HCT116 (cell line): ENCODE measurements at regions not wholly inside any gene's neighbourhood (a gene's known extent, or its start where the extent isn't known, plus 50 kb on each side); places are given as distances from the start of the nearest gene placed in this dataset.

Source experiments
- ATAC-seq: fragments of 200-7000 bp; cut with Tn5 transposase; 2 replicates; pipeline ENCODE4 v1.9.1; 2020; ENCODE audit warnings: mild to moderate bottlenecking, moderate library complexity
- BruUV-seq: library from RNA; stranded (reverse); fragments of 400-500 nt; replicated peaks from 2 replicates; lab custom pipeline; 2021; lab: Mats Ljungman, UMichigan
- CTCF ChIA-PET: fragments of 300-600 bp; sonication (Branson Sonifier 250); formaldehyde crosslinking; loops from one replicate; lab custom pipeline; 2021; ENCODE audit warnings: antibody characterized with exemption; lab: Charles Lee
- POLR2A ChIA-PET: fragments of 300-600, 350-600 bp; sonication (Branson Sonifier 250); formaldehyde crosslinking; loops from one replicate; lab custom pipeline; 2021; ENCODE audit warnings: antibody characterized with exemption; lab: Charles Lee
- RAD21 ChIA-PET, 2 experiments: fragments of 300-600 bp; sonication (Branson Sonifier 250); formaldehyde crosslinking; loops; one replicate each; lab custom pipeline; 2023; ENCODE audit warnings: low total read pairs in 2 of 2; ENCODE audit not compliant: uncharacterized antibody in 2 of 2, unreplicated experiment in 2 of 2, low non-redundant PET in 1 of 2; lab: Charles Lee
- DNase-seq: peaks from one replicate; pipeline ENCODE4 v3.0.0-alpha.2; 2010; ENCODE audit warnings: low read depth, low spot score
- H2AFZ ChIP-seq: fragments of 200-600 bp; shearing (Covaris generic), sonication (generic); 2 replicates; pipeline ENCODE4 v1.6.1; 2017; ENCODE audit warnings: low read depth, mixed run types, mixed read lengths, antibody characterized with exemption, low read length; ENCODE audit not compliant: poor library complexity, severe bottlenecking
- H3K27ac ChIP-seq: 2 replicates; pipeline ENCODE4 v1.5.1; 2012; ENCODE audit warnings: low read depth, low read length
- H3K27me3 ChIP-seq: fragments of 200-600 bp; sonication (generic); 2 replicates; pipeline ENCODE4 v1.6.1; 2016; ENCODE audit warnings: mixed run types, low read length, mixed read lengths; ENCODE audit not compliant: insufficient read depth
- H3K36me3 ChIP-seq, 2 experiments: fragments of 200-500 bp in 1 of 2; fragments of 200-600 bp in 1 of 2; sonication (Bioruptor generic) in 1 of 2; sonication (generic) in 1 of 2; 2 replicates each; pipeline versions ENCODE4 v1.5.1 to v1.6.1; 2014 to 2016; ENCODE audit warnings: low read length in 2 of 2, inconsistent platforms in 1 of 2, mixed read lengths in 1 of 2, mixed run types in 1 of 2; ENCODE audit not compliant: insufficient read depth in 2 of 2, control insufficient read depth in 1 of 2
- H3K4me1 ChIP-seq, 2 experiments: fragments of 200-600 bp in 1 of 2; sonication (generic) in 1 of 2; 2 replicates each; pipeline versions ENCODE4 v1.5.1 to v1.6.1; 2012 to 2017; ENCODE audit warnings: low read length in 2 of 2, inconsistent platforms in 1 of 2, mild to moderate bottlenecking in 1 of 2, mixed read lengths in 1 of 2, mixed run types in 1 of 2, moderate library complexity in 1 of 2; ENCODE audit not compliant: insufficient read depth in 2 of 2, control insufficient read depth in 1 of 2
- H3K4me2 ChIP-seq: fragments of 200-600 bp; sonication (generic); 2 replicates; pipeline ENCODE4 v1.6.1; 2017; ENCODE audit warnings: mixed run types, low read length, mixed read lengths
- H3K4me3 ChIP-seq, 2 experiments: fragments of 200-600 bp in 1 of 2; sonication (generic) in 1 of 2; replicated peaks in 1 of 2; 2 replicates each; pipeline ENCODE4 v1.5.1; 2011 to 2016; ENCODE audit warnings: low read length in 2 of 2, control low read depth in 1 of 2, low read depth in 1 of 2, mild to moderate bottlenecking in 1 of 2, mixed read lengths in 1 of 2, mixed run types in 1 of 2
- H3K79me2 ChIP-seq: fragments of 200-600 bp; sonication (generic); 2 replicates; pipeline ENCODE4 v1.6.1; 2017; ENCODE audit warnings: mild to moderate bottlenecking, mixed run types, low read length, moderate library complexity, mixed read lengths; ENCODE audit not compliant: insufficient read depth
- H3K9ac ChIP-seq: fragments of 200-600 bp; sonication (generic); 2 replicates; pipeline ENCODE4 v1.6.1; 2016; ENCODE audit warnings: low read length, mixed read lengths
- H3K9me2 ChIP-seq: fragments of 200-600 bp; sonication (generic), shearing (Covaris generic); 2 replicates; pipeline ENCODE4 v1.6.1; 2017; ENCODE audit warnings: mixed run types, mild to moderate bottlenecking, moderate library complexity; ENCODE audit not compliant: insufficient read depth
- H3K9me3 ChIP-seq, 2 experiments: fragments of 200-500 bp in 1 of 2; fragments of 200-600 bp in 1 of 2; sonication (Bioruptor generic) in 1 of 2; sonication (generic) in 1 of 2; 2 replicates each; pipeline ENCODE4 v1.6.1; 2014 to 2017; ENCODE audit warnings: low read length in 2 of 2, mixed read lengths in 2 of 2, inconsistent platforms in 1 of 2, low read depth in 1 of 2, mild to moderate bottlenecking in 1 of 2, mixed run types in 1 of 2, moderate library complexity in 1 of 2; ENCODE audit not compliant: control insufficient read depth in 1 of 2, insufficient read depth in 1 of 2
- H4K20me1 ChIP-seq: fragments of 200-600 bp; sonication (generic), shearing (Covaris generic); 2 replicates; pipeline ENCODE4 v1.6.1; 2017; ENCODE audit warnings: mixed run types, mild to moderate bottlenecking, moderate library complexity; ENCODE audit not compliant: insufficient read depth
- CBX3 ChIP-seq: IDR thresholded peaks from 2 replicates; pipeline ENCODE4 v1.6.1; 2012; ENCODE audit warnings: low read depth
- CEBPB ChIP-seq: IDR thresholded peaks from 2 replicates; pipeline ENCODE4 v1.6.1; 2012; ENCODE audit warnings: low read depth
- EGR1 ChIP-seq: IDR thresholded peaks from 2 replicates; pipeline ENCODE4 v1.6.1; 2012; ENCODE audit warnings: low read depth
- EZH2 ChIP-seq: fragments of 200-600 bp; sonication (generic); IDR thresholded peaks from 2 replicates; pipeline ENCODE4 v1.6.1; 2017; ENCODE audit warnings: antibody characterized with exemption, mixed run types
- EZH2phosphoT487 ChIP-seq: fragments of 200-600 bp; IDR thresholded peaks from 2 replicates; pipeline ENCODE4 v1.6.1; 2018; ENCODE audit warnings: antibody characterized with exemption, borderline replicate concordance
- POLR2AphosphoS5 ChIP-seq: IDR thresholded peaks from 2 replicates; pipeline ENCODE4 v1.6.1; 2011; ENCODE audit warnings: mild to moderate bottlenecking, low read depth, low read length, moderate library complexity
- RAD21 ChIP-seq: IDR thresholded peaks from 2 replicates; pipeline ENCODE4 v1.6.1; 2012; ENCODE audit warnings: low read depth, mild to moderate bottlenecking
- YY1 ChIP-seq: IDR thresholded peaks from 2 replicates; pipeline ENCODE4 v1.6.1; 2011; ENCODE audit warnings: low read length, low read depth, moderate library complexity, mild to moderate bottlenecking; ENCODE audit not compliant: insufficient replicate concordance; ENCODE audit errors: extremely low read depth
- ZFX ChIP-seq: fragments of 450-650 bp; IDR thresholded peaks from 2 replicates; pipeline ENCODE4 v1.6.1; 2017
- ZNF274 ChIP-seq: fragments of 200-500 bp; sonication (Bioruptor generic); IDR thresholded peaks from 2 replicates; pipeline ENCODE4 v1.6.1; 2014; ENCODE audit warnings: mild to moderate bottlenecking, low read depth, low read length, inconsistent platforms
- intact Hi-C: fragments of 100-400 bp; cut with micrococcal nuclease; formaldehyde crosslinking; loops from 2 replicates; pipeline ENCODE4 v1.10.0; 2022
- TF ChIP-seq, protein P1 (sequence below), 3 experiments: fragments of 200-600 bp in 1 of 3; sonication (generic) in 1 of 3; IDR thresholded peaks in 2 of 3; conservative IDR thresholded peaks in 1 of 3; 2 replicates each; pipeline ENCODE4 v1.5.1; 2012 to 2017; ENCODE audit warnings: low read depth in 2 of 3, low read length in 2 of 3, antibody characterized with exemption in 1 of 3, borderline replicate concordance in 1 of 3, control low read depth in 1 of 3, mild to moderate bottlenecking in 1 of 3, mixed read lengths in 1 of 3, mixed run types in 1 of 3, moderate library complexity in 1 of 3; ENCODE audit not compliant: insufficient read depth in 1 of 3

DNA sequence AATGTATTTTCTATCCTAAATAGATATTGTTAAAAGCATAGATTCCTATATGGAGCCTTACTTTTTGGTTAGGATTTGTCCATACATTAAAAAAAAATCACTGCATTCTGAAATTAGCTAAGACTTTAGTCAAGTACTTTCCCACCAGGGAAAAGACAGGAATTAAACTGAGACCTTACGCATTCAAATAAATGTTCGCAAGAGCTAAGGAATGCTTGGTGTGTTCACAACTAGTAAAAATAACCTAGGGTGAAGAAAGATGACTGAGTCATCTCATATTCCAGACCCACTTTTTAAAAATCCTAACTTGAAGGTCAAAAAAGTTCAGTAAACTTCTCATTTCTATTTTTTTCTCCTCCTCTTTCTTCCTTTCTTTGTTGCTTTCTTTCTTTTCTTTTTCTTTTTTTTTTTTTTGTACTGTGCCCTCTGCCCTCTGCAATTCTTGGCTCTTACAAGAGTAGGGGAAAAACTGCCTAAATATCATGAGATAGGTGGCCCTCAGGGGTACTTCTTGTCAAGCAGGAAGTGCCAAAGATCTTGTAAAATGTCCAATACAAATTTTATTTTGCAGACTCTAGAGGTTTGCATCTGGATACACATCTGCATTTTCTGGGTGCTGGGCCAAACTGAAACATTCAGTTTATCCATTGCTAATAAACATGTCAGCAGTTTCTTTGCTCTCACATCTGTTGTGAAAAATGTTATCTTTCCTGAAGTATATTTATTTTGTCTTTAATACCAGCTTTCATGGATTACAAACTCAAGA is 121.4 kb upstream of the GORAB start:
- POLR2A ChIA-PET, result no interaction called here
- no peaks in the 10 kb centered on the region for H3K4me1 ChIP-seq
- no peaks in the 10 kb centered on the region for H3K27me3 ChIP-seq
- H3K27ac ChIP-seq, result no peak overlapping the region
- TF ChIP-seq CEBPB, result no peak
- no peak for TF ChIP-seq EZH2phosphoT487
- no peak for TF ChIP-seq EGR1
- TF ChIP-seq EZH2, result no peak
- no peak for TF ChIP-seq POLR2AphosphoS5
- TF ChIP-seq, protein P1, sequence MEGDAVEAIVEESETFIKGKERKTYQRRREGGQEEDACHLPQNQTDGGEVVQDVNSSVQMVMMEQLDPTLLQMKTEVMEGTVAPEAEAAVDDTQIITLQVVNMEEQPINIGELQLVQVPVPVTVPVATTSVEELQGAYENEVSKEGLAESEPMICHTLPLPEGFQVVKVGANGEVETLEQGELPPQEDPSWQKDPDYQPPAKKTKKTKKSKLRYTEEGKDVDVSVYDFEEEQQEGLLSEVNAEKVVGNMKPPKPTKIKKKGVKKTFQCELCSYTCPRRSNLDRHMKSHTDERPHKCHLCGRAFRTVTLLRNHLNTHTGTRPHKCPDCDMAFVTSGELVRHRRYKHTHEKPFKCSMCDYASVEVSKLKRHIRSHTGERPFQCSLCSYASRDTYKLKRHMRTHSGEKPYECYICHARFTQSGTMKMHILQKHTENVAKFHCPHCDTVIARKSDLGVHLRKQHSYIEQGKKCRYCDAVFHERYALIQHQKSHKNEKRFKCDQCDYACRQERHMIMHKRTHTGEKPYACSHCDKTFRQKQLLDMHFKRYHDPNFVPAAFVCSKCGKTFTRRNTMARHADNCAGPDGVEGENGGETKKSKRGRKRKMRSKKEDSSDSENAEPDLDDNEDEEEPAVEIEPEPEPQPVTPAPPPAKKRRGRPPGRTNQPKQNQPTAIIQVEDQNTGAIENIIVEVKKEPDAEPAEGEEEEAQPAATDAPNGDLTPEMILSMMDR (IDR thresholded peaks at IDR 0.05 in 2 of 3, conservative IDR thresholded peaks at IDR 0.05 in 1 of 3; ENCODE audit: borderline replicate concordance in 1 of 3, insufficient read depth in 1 of 3, low read depth in 2 of 3, low read length in 2 of 3), result no peak
- no peak for TF ChIP-seq RAD21
- no peak for TF ChIP-seq ZNF274
- no peak for TF ChIP-seq CBX3
- no peak for TF ChIP-seq ZFX
- no peak for TF ChIP-seq YY1
- TF ChIP-seq, all 23 proteins: peak for 0
- no peaks in the 10 kb centered on the region for H3K9me2 ChIP-seq
- intact Hi-C loops, result no loop called here
- BruUV-seq, result no TSS peak
- DNase-seq, result no peak
- H3K4me2 ChIP-seq, result no peak overlapping the region
- ATAC-seq, result no peak
- ChIA-PET RAD21 (no interaction called here), CTCF (no interaction called here)
- H3K4me3 ChIP-seq, result no peak overlapping the region
- no peaks in the 10 kb centered on the region for H3K36me3 ChIP-seq
- H3K79me2 ChIP-seq, result no peaks in the 10 kb centered on the region
- H3K9me3 ChIP-seq, result no peaks in the 10 kb centered on the region
- H3K9ac ChIP-seq, result no peak overlapping the region
- H2AFZ ChIP-seq, result no peak overlapping the region
- H4K20me1 ChIP-seq, result no peaks in the 10 kb centered on the region
